Progenitor cell of endocrine pancreas (in vitro differentiated cells): ENCODE measurements at regions not wholly inside any gene's neighbourhood (a gene's known extent, or its start where the extent isn't known, plus 50 kb on each side); places are given as distances from the start of the nearest gene placed in this dataset.

Source experiments
- DNase-seq: peaks from one replicate; pipeline ENCODE4 v3.0.0; 2021; ENCODE audit warnings: low spot score; ENCODE audit not compliant: unreplicated experiment
- H3K27ac Mint-ChIP-seq: 2 replicates; pipeline ENCODE4 v1.8.0; 2021; ENCODE audit warnings: mild to moderate bottlenecking, moderate library complexity, mixed read lengths
- H3K27me3 Mint-ChIP-seq: 2 replicates; pipeline ENCODE4 v1.8.0; 2021; ENCODE audit warnings: mixed read lengths
- H3K36me3 Mint-ChIP-seq: 2 replicates; pipeline ENCODE4 v1.8.0; 2022; ENCODE audit warnings: mixed read lengths; ENCODE audit not compliant: insufficient read depth
- H3K4me1 Mint-ChIP-seq: 2 replicates; pipeline ENCODE4 v1.8.0; 2021; ENCODE audit warnings: low read depth, mixed read lengths
- H3K4me3 Mint-ChIP-seq: 2 replicates; pipeline ENCODE4 v1.8.0; 2021; ENCODE audit warnings: low read depth, mild to moderate bottlenecking, moderate library complexity, mixed read lengths
- H3K9me3 Mint-ChIP-seq: 2 replicates; pipeline ENCODE4 v1.8.0; 2021; ENCODE audit warnings: low read depth, mixed read lengths
- TF ChIP-seq, protein P1 (sequence below): fragments of 200-600 bp; sonication (generic); IDR thresholded peaks from one replicate; pipeline ENCODE4 v1.5.0; 2021; ENCODE audit warnings: antibody characterized with exemption, mild to moderate bottlenecking; ENCODE audit not compliant: unreplicated experiment

DNA sequence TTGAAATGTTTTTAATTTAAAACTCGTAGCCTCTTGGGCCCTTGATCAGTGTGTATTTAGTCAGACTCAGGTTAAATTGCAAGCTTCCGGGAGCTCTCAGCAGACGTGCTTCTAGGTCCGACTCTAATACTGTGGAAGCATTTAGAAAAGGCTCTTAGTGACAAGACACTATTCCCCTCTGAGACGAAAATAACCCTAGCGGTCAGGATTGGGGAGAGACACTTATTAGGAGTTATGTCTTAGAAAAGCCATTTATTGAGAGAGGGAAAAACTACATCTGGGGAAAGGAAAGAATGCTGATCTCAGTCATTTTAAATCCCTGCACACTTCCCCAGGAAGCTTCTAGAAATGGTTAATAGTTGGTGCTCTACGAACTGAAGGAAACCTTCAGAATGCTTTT, 110.5 kb upstream of the NCK2 start:
- no peaks in the 10 kb centered on the region for H3K9me3 Mint-ChIP-seq
- TF ChIP-seq, protein P1, sequence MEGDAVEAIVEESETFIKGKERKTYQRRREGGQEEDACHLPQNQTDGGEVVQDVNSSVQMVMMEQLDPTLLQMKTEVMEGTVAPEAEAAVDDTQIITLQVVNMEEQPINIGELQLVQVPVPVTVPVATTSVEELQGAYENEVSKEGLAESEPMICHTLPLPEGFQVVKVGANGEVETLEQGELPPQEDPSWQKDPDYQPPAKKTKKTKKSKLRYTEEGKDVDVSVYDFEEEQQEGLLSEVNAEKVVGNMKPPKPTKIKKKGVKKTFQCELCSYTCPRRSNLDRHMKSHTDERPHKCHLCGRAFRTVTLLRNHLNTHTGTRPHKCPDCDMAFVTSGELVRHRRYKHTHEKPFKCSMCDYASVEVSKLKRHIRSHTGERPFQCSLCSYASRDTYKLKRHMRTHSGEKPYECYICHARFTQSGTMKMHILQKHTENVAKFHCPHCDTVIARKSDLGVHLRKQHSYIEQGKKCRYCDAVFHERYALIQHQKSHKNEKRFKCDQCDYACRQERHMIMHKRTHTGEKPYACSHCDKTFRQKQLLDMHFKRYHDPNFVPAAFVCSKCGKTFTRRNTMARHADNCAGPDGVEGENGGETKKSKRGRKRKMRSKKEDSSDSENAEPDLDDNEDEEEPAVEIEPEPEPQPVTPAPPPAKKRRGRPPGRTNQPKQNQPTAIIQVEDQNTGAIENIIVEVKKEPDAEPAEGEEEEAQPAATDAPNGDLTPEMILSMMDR, result no peak
- H3K4me1 Mint-ChIP-seq, result peaks cover 2% of the 10 kb centered on the region
- H3K27me3 Mint-ChIP-seq, result peaks cover 19% of the 10 kb centered on the region
- H3K36me3 Mint-ChIP-seq, result no peaks in the 10 kb centered on the region
- H3K4me3 Mint-ChIP-seq, result no peak overlapping the region
- H3K27ac Mint-ChIP-seq, result no peak overlapping the region
- DNase-seq, result no peak

DNA sequence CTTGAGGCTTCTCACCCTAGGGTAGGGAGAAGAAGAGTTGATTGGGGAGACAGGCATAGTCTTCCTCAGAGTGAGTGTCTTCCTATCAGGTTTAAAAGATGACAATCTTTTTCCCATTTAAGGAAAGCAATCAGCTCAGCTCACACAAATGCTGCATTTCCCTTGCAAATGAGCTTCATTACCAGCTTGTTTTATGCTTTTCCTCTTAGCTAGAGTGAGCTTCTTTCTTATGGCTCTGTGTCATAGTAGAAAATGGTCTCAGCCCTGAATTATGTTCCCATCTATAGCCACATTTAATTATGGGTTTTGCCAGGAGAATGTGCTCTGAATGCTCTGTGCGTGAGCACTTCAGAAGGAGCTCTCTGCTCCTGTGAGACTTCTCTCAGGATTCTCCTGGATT, 112.8 kb upstream of the NCK2 start:
- Mint-ChIP-seq H3K4me3 (no peak overlapping the region), H3K36me3 (no peaks in the 10 kb centered on the region), H3K27ac (no peak overlapping the region), H3K27me3 (peaks cover 29% of the 10 kb centered on the region), H3K9me3 (peaks cover 3% of the 10 kb centered on the region), H3K4me1 (peaks cover 2% of the 10 kb centered on the region)
- TF ChIP-seq, protein P1, result no peak
- DNase-seq, result no peak

DNA sequence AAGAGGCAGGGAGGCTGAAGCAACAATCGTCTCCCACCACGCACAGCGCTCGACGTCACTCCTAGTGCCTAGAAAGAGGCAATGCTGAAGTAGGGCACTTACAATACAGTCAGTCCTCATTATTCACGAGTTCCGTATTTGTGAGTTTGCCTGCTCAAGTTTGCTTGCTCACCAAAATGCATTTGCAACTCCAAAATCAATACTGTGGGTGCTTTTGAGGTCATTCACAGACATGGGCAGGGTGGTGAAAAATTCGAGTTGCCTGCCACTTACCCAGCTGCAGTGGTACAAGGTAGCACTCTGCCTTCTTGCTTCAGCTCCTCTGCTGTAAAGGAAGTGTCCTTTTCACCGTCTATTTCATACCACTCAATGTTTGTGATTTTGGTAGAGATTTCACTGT, 113.7 kb upstream of the NCK2 start:
- no peaks in the 10 kb centered on the region for H3K4me1 Mint-ChIP-seq
- H3K27me3 Mint-ChIP-seq, result peaks cover 30% of the 10 kb centered on the region
- H3K9me3 Mint-ChIP-seq, result peaks cover 3% of the 10 kb centered on the region
- no peak for DNase-seq
- no peak overlapping the region for H3K27ac Mint-ChIP-seq
- H3K36me3 Mint-ChIP-seq, result no peaks in the 10 kb centered on the region
- TF ChIP-seq, protein P1, result no peak
- no peak overlapping the region for H3K4me3 Mint-ChIP-seq

DNA sequence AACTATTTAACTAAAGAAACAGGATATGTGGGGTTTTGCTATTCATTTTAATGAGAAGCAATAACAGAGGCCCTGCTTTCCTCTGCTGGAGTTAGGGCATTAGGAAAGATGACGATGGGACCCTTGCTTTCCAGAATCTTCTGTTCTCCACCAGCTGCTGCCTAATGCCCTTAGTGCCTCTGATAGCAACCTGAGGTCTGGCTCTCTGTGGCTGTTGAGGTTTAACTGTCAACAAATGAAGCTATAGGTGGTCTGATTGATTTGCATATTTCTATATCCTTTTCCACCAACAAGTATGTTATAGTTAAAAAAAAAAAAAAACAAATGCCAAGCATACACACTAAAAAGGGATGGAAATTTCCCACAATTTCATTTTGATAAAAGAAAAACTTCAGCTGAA, 115.1 kb upstream of the NCK2 start:
- DNase-seq, result no peak
- TF ChIP-seq, protein P1, result no peak
- no peak overlapping the region for H3K4me3 Mint-ChIP-seq
- H3K36me3 Mint-ChIP-seq, result no peaks in the 10 kb centered on the region
- no peaks in the 10 kb centered on the region for H3K4me1 Mint-ChIP-seq
- no peak overlapping the region for H3K27ac Mint-ChIP-seq
- H3K27me3 Mint-ChIP-seq, result peaks cover 29% of the 10 kb centered on the region
- H3K9me3 Mint-ChIP-seq, result peaks cover 3% of the 10 kb centered on the region

DNA sequence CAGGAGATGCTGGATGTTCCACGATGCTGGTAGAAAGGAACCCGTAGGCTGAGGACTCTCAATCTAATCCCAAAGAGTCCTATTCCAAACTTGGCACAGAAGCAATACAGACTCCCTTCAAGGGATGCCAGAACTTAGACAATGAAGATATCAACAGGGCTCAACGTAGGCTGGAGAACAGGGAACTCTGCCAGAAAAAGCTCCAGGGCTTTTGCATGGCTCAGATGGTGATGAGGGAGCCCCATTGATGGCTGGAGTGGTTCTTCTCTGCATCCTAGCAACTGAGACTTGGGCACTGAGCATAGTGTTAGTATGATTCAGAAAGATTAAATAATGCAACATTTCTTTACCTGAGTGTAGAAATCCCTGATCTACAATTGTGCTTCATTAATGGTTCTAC, 117.2 kb upstream of the NCK2 start:
- H3K4me1 Mint-ChIP-seq, result no peaks in the 10 kb centered on the region
- no peaks in the 10 kb centered on the region for H3K36me3 Mint-ChIP-seq
- H3K27me3 Mint-ChIP-seq, result peaks cover 26% of the 10 kb centered on the region
- H3K9me3 Mint-ChIP-seq, result peaks cover 3% of the 10 kb centered on the region
- H3K27ac Mint-ChIP-seq, result no peak overlapping the region
- TF ChIP-seq, protein P1, result no peak
- no peak overlapping the region for H3K4me3 Mint-ChIP-seq
- DNase-seq, result no peak
